GM06990 (cell line): ENCODE measurements at regions not wholly inside any gene's neighbourhood (a gene's known extent, or its start where the extent isn't known, plus 50 kb on each side); places are given as distances from the start of the nearest gene placed in this dataset.

ENCODE experiments used
- DNase-seq: peaks from one replicate; pipeline ENCODE4 v3.0.0-alpha.2; 2011; ENCODE audit not compliant: insufficient read length; ENCODE audit errors: extremely low read depth
- H3K27me3 ChIP-seq: replicated peaks from 2 replicates; pipeline ENCODE4 v1.6.0; 2011; ENCODE audit warnings: low read length; ENCODE audit not compliant: control insufficient read depth, insufficient read depth
- H3K36me3 ChIP-seq: 2 replicates; pipeline ENCODE4 v1.5.1; 2011; ENCODE audit warnings: low read length; ENCODE audit not compliant: control insufficient read depth, insufficient read depth
- H3K4me3 ChIP-seq: replicated peaks from 2 replicates; pipeline ENCODE4 v1.5.1; 2011; ENCODE audit warnings: low read depth, mild to moderate bottlenecking, control low read depth, low read length
- CTCF ChIP-seq: IDR thresholded peaks from 2 replicates; pipeline ENCODE4 v1.5.1; 2011; ENCODE audit warnings: low read length, control low read depth, mild to moderate bottlenecking, inconsistent platforms; ENCODE audit not compliant: insufficient read depth, poor library complexity, severe bottlenecking

GRCh38 chr3:40718209-40718608, 193.4 kb downstream of the ZNF621 start:
- no peak overlapping the region for H3K4me3 ChIP-seq
- H3K27me3 ChIP-seq: no peaks in the 10 kb centered on the region
- TF ChIP-seq CTCF: no peak
- H3K36me3 ChIP-seq: no peaks in the 10 kb centered on the region
- DNase-seq: no peak

GRCh38 chr3:40718681-40719080, 193.9 kb downstream of the ZNF621 start:
- Histone ChIP-seq H3K27me3 (no peaks in the 10 kb centered on the region), H3K36me3 (no peaks in the 10 kb centered on the region), H3K4me3 (no peak overlapping the region)
- DNase-seq: peak; percentile 35
- TF ChIP-seq CTCF: no peak

GRCh38 chr3:40719660-40720287, 195.0 kb downstream of the ZNF621 start:
- Histone ChIP-seq H3K4me3 (no peak overlapping the region), H3K27me3 (no peaks in the 10 kb centered on the region), H3K36me3 (no peaks in the 10 kb centered on the region)
- no peak for DNase-seq
- no peak for TF ChIP-seq CTCF

GRCh38 chr3:40720341-40720740, 195.6 kb downstream of the ZNF621 start:
- H3K4me3 ChIP-seq: no peak overlapping the region
- no peak for DNase-seq
- H3K36me3 ChIP-seq: no peaks in the 10 kb centered on the region
- no peaks in the 10 kb centered on the region for H3K27me3 ChIP-seq
- no peak for TF ChIP-seq CTCF

GRCh38 chr3:40720863-40721262, 196.1 kb downstream of the ZNF621 start:
- Histone ChIP-seq H3K4me3 (no peak overlapping the region), H3K27me3 (no peaks in the 10 kb centered on the region), H3K36me3 (no peaks in the 10 kb centered on the region)
- TF ChIP-seq CTCF: no peak
- no peak for DNase-seq

GRCh38 chr3:40723083-40723660, 198.4 kb downstream of the ZNF621 start:
- Histone ChIP-seq H3K27me3 (no peaks in the 10 kb centered on the region), H3K36me3 (no peaks in the 10 kb centered on the region), H3K4me3 (no peak overlapping the region)
- DNase-seq: no peak
- TF ChIP-seq CTCF: no peak
